Testis (tissue), 2 donors: ENCODE measurements at regions not wholly inside any gene's neighbourhood (a gene's known extent, or its start where the extent isn't known, plus 50 kb on each side); places are given as distances from the start of the nearest gene placed in this dataset.

ENCODE experiments used
- CTCF ChIP-seq, 3 experiments: fragments of 450-650 bp in 2 of 3; fragments of 200-600 bp in 1 of 3; sonication (generic) in 1 of 3; IDR thresholded peaks; one replicate each; pipeline ENCODE4 v1.5.1; 2016 to 2019; ENCODE audit warnings: antibody characterized with exemption in 3 of 3, mild to moderate bottlenecking in 2 of 3, moderate library complexity in 1 of 3
- POLR2A ChIP-seq: fragments of 450-650 bp; IDR thresholded peaks from one replicate; pipeline ENCODE4 v1.6.1; 2017; ENCODE audit warnings: antibody characterized with exemption, mild to moderate bottlenecking, moderate library complexity

- TF ChIP-seq POLR2A, result no peak
- TF ChIP-seq CTCF (IDR thresholded peaks at IDR 0.05), result no peak
Observed at GRCh38 chr5:35478856-35479682, 138.6 kb upstream of the SPEF2 start.
